ENCODE measurements at regions not wholly inside any gene's neighbourhood (a gene's known extent, or its start where the extent isn't known, plus 50 kb on each side); places are given as distances from the start of the nearest gene placed in this dataset.

DNA sequence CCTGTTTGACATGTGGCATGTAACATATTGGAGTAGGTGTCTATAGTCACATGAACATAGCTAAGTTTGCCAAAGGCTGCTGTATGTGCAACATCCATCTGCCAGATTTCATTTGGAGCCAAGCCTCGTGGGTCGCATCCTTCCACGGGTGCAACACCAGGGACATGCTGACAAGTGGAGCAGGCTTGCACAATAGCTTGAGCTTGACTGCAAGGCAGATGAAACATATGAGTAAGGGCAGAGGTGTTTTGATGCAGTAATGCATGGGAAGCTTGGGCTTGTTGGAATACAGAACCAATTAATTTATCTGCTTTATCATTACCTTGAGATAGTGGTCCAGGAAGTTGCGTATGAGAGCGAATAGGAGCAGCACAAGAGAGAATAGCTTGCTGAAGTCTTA is 74.1 kb upstream of the BTN3A2 start:
- H3K27ac ChIP-seq (ENCODE audit: low read depth in 1 of 2, low read length in 1 of 2) = no peak overlapping the region
- no peak overlapping the region for H3K4me3 ChIP-seq
- no peaks in the 10 kb centered on the region for H3K4me1 ChIP-seq (ENCODE audit: control insufficient read depth in 5 of 5, insufficient read depth in 5 of 5, low read length in 5 of 5)
- TF ChIP-seq, protein P1, sequence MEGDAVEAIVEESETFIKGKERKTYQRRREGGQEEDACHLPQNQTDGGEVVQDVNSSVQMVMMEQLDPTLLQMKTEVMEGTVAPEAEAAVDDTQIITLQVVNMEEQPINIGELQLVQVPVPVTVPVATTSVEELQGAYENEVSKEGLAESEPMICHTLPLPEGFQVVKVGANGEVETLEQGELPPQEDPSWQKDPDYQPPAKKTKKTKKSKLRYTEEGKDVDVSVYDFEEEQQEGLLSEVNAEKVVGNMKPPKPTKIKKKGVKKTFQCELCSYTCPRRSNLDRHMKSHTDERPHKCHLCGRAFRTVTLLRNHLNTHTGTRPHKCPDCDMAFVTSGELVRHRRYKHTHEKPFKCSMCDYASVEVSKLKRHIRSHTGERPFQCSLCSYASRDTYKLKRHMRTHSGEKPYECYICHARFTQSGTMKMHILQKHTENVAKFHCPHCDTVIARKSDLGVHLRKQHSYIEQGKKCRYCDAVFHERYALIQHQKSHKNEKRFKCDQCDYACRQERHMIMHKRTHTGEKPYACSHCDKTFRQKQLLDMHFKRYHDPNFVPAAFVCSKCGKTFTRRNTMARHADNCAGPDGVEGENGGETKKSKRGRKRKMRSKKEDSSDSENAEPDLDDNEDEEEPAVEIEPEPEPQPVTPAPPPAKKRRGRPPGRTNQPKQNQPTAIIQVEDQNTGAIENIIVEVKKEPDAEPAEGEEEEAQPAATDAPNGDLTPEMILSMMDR (IDR thresholded peaks at IDR 0.05; ENCODE audit: control extremely low read depth, extremely low read depth) = no peak
- no peaks in the 10 kb centered on the region for H3K9me3 ChIP-seq (ENCODE audit: control insufficient read depth in 4 of 4, insufficient read depth in 3 of 4, low read length in 3 of 4)
- H3K36me3 ChIP-seq (ENCODE audit: control insufficient read depth in 4 of 4, insufficient read depth in 4 of 4, low read length in 4 of 4) = no peaks in the 10 kb centered on the region
- 67 to 71% methylated on average over 5 of the region's 5 CpGs for WGBS, 2 donors
- ATAC-seq (ENCODE audit: insufficient read depth, low FRiP score) (no peak), DNase-seq (no peak)
- H3K9ac ChIP-seq (ENCODE audit: insufficient read depth in 1 of 2, low read length in 2 of 2) = no peak overlapping the region
- no peaks in the 10 kb centered on the region for H3K27me3 ChIP-seq (ENCODE audit: control insufficient read depth in 3 of 3, insufficient read depth in 3 of 3, low read length in 2 of 3)

DNA sequence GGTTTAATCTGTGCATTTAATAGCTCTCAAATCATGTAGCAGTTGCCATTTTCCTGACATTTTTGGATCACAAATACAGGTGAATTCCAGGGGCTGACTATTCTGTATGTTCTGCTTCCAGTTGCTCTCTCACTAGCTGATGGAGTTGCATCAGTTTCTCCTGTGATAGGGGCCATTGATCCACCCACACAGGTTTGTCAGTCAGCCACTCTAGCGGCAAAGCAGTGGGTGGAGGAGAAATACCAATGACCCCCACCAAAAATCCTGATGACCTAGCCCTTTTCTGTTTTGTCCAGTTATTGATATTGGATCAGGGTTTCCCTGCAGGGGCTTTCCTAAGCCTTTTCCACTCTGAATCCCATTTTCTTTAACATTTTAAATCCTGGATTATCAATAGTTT is 72.3 kb upstream of the BTN3A2 start:
- Histone ChIP-seq H3K9me3 (ENCODE audit: control insufficient read depth in 4 of 4, insufficient read depth in 3 of 4, low read length in 3 of 4) (no peaks in the 10 kb centered on the region), H3K27ac (ENCODE audit: low read depth in 1 of 2, low read length in 1 of 2) (no peak overlapping the region), H3K4me1 (ENCODE audit: control insufficient read depth in 5 of 5, insufficient read depth in 5 of 5, low read length in 5 of 5) (no peaks in the 10 kb centered on the region), H3K9ac (ENCODE audit: insufficient read depth in 1 of 2, low read length in 2 of 2) (no peak overlapping the region), H3K27me3 (ENCODE audit: control insufficient read depth in 3 of 3, insufficient read depth in 3 of 3, low read length in 2 of 3) (no peaks in the 10 kb centered on the region), H3K4me3 (no peak overlapping the region), H3K36me3 (ENCODE audit: control insufficient read depth in 4 of 4, insufficient read depth in 4 of 4, low read length in 4 of 4) (no peaks in the 10 kb centered on the region)
- DNase-seq = no peak
- no peak for ATAC-seq (ENCODE audit: insufficient read depth, low FRiP score)
- WGBS, 2 donors = 91 to 94% methylated on average over 1 of the region's 1 CpG
- TF ChIP-seq, protein P1 (IDR thresholded peaks at IDR 0.05; ENCODE audit: control extremely low read depth, extremely low read depth) = no peak

DNA sequence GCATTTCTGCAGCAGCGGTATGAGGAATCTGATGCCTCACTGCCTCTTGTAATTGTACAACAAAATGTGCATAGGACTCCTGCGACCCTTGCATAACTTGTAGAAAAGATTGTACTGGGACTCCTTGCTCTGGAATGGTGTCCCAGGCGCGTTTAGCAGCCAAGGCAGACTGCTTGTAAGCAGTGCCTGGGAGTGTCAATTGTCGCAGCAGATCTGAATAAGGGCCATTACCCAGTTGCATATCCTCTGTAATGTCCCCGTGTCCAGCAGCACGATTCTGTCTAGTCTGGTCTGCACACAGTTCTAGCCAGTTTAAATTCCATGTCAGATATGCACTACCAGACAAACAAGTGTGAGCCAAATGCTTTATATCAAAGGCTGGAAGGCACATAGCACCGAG is 70.7 kb upstream of the BTN3A2 start:
- no peak overlapping the region for H3K4me3 ChIP-seq
- no peaks in the 10 kb centered on the region for H3K4me1 ChIP-seq (ENCODE audit: control insufficient read depth in 5 of 5, insufficient read depth in 5 of 5, low read length in 5 of 5)
- H3K9me3 ChIP-seq (ENCODE audit: control insufficient read depth in 4 of 4, insufficient read depth in 3 of 4, low read length in 3 of 4) = no peaks in the 10 kb centered on the region
- ATAC-seq (ENCODE audit: insufficient read depth, low FRiP score) (no peak), DNase-seq (no peak)
- no peak overlapping the region for H3K27ac ChIP-seq (ENCODE audit: low read depth in 1 of 2, low read length in 1 of 2)
- H3K27me3 ChIP-seq (ENCODE audit: control insufficient read depth in 3 of 3, insufficient read depth in 3 of 3, low read length in 2 of 3) = no peaks in the 10 kb centered on the region
- H3K36me3 ChIP-seq (ENCODE audit: control insufficient read depth in 4 of 4, insufficient read depth in 4 of 4, low read length in 4 of 4) = no peaks in the 10 kb centered on the region
- TF ChIP-seq, protein P1 (IDR thresholded peaks at IDR 0.05; ENCODE audit: control extremely low read depth, extremely low read depth) = no peak
- 82 to 84% methylated on average over 8 of the region's 8 CpGs for WGBS, 2 donors
- no peak overlapping the region for H3K9ac ChIP-seq (ENCODE audit: insufficient read depth in 1 of 2, low read length in 2 of 2)
